ENCODE measurements at regions not wholly inside any gene's neighbourhood (a gene's known extent, or its start where the extent isn't known, plus 50 kb on each side); places are given as distances from the start of the nearest gene placed in this dataset.

DNA sequence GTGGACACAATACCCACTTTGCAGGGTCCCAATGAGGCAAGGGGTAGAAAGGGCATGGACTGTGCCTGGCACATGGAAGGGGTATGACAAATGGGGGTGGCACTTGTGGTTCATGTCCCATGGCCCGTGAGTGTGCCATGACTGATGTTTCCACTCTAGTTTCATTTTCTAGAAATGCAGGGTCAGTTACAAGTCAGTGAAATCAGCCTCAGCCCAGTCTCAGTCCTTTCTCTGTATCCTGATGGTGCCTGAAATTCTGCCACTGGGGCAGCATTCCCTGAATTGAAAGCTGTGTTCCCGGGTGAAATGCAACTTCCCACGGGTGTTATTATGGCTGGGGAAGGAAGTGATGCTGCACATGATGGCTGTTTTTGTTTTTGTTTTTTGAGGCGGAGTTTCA is 110.8 kb upstream of the ZBTB40 start:
- H3K4me3 ChIP-seq (ENCODE audit: low read depth, low read length) = no peak overlapping the region
- DNase-seq (ENCODE audit: low read depth) = no peak
- TF ChIP-seq, protein P1, sequence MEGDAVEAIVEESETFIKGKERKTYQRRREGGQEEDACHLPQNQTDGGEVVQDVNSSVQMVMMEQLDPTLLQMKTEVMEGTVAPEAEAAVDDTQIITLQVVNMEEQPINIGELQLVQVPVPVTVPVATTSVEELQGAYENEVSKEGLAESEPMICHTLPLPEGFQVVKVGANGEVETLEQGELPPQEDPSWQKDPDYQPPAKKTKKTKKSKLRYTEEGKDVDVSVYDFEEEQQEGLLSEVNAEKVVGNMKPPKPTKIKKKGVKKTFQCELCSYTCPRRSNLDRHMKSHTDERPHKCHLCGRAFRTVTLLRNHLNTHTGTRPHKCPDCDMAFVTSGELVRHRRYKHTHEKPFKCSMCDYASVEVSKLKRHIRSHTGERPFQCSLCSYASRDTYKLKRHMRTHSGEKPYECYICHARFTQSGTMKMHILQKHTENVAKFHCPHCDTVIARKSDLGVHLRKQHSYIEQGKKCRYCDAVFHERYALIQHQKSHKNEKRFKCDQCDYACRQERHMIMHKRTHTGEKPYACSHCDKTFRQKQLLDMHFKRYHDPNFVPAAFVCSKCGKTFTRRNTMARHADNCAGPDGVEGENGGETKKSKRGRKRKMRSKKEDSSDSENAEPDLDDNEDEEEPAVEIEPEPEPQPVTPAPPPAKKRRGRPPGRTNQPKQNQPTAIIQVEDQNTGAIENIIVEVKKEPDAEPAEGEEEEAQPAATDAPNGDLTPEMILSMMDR (IDR thresholded peaks at IDR 0.05; ENCODE audit: insufficient read depth, low read length) = no peak

DNA sequence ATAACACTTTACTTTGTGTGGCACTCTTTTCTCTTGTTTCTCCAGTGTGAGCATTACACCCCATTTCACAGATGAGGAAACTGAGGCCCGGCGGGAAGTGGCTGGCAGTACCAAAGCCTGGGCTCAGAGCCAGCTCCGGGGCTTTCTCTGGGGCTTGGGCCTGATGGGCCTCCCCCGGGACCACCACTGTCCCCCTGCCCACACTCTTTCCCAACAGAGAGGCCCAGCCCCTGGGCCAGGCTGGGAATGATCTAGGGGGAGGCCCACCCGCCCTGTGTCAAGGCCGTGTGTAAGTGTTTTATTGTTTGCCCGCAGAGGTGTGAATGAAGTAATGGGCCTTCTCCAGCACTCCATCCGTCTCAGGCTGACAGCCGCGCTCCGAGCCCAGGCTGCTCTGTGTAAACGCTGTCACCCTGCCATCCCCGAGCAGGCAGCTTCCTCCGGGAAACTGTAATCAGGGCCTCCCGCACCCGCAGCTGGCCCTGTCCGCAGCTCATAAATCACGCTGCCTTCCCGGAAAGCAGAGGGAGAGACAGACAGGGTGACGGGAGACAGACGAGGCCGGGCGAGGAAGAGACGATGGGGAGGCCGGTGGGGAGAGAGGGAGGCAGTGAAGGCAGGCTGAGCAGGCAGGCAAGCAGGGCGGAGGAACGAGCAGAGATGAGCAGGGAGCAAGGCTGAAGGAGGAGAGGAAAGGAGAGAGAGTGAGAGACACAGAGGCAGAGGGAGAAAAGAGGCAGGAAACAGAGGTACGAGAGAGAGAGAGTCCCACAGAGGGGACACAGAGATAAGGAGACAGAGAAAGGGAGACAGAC is 109.7 kb upstream of the ZBTB40 start:
- peak; percentile 34 for DNase-seq (ENCODE audit: low read depth)
- TF ChIP-seq, protein P1 (IDR thresholded peaks at IDR 0.05; ENCODE audit: insufficient read depth, low read length) = no peak
- peak overlapping the region; percentile 1 for H3K4me3 ChIP-seq (ENCODE audit: low read depth, low read length)

DNA sequence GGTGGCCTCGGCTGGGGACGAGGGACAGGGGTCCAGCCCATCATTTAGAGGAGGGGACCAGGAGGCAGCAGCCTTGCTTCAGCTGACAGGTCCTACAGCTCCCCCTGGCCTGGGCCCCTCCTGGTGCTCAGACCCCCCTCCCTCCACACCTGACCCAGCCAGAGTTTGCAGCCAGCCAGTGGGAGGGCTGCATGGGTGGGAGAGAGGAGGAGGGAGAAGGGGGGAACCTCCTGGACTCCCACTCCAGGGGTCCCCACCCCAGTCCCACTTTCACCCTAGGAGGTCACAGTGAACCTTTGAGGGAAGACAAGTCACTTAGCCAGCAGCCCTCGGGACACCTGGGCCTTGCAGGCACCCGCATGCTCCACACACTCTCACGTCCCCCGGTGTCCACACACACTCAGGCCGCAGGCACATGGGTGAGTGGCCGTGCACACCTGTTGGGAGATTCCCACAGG is 108.9 kb upstream of the ZBTB40 start:
- TF ChIP-seq, protein P1 (IDR thresholded peaks at IDR 0.05; ENCODE audit: insufficient read depth, low read length) = no peak
- no peak for DNase-seq (ENCODE audit: low read depth)
- no peak overlapping the region for H3K4me3 ChIP-seq (ENCODE audit: low read depth, low read length)

DNA sequence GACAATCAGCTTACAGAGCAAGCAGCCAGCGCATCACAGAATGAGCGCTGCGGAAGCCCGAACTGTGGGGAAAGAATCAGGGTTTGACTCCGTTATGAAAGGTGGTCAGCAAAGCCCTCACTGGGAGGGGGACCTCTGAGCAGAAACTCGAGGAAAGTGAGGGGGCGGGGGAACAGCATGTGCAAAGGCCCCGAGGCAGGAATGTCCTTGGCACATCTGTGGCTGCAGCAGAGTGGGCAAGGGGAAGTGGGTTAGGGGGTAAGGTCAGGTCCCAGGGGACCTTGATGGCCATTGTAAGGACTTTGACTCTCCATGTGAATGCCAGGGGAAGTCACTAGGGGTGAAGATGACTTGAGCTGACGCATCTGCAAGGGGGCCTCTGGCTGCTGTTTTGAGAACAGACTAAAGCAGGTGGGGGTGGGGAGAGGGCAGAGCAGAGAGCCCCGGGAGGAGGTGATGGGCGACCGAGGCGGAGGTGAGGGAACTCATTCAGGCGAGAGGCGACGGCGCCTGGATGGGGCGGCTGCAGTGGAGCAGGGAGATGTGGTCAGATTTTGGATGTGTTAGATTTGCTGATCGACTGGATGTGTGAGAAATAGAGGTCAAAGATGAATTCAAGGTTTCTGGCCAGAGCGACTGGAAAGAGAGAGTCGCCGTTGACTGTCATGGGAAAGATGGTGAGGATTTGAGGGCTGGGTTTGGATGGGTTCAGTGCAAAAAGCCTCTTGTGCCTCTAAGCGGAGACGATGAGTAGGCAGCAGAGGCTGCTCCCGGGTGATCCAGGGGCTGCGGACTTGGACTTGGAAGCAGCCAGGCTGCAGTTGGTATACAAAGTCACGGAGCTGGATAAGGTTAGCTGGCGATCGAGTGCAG is 108.0 kb upstream of the ZBTB40 start:
- no peak overlapping the region for H3K4me3 ChIP-seq (ENCODE audit: low read depth, low read length)
- no peak for DNase-seq (ENCODE audit: low read depth)
- TF ChIP-seq, protein P1 (IDR thresholded peaks at IDR 0.05; ENCODE audit: insufficient read depth, low read length) = no peak

DNA sequence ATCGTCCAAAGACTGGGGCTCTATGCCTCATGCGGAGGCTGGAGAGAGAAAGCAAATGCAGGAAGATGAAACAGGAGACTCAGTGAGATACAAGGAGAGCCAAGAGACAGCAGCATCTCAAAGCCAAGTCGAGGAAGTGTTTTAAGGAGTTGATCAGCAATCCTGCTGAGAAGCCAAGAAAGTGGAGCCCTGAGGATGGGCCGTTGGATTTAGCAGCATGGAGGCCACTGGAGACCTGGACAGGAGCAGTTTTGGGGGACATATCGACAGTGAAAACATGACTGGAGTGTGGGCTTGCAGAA is 107.4 kb upstream of the ZBTB40 start:
- DNase-seq (ENCODE audit: low read depth) = no peak
- no peak overlapping the region for H3K4me3 ChIP-seq (ENCODE audit: low read depth, low read length)
- TF ChIP-seq, protein P1 (IDR thresholded peaks at IDR 0.05; ENCODE audit: insufficient read depth, low read length) = no peak

DNA sequence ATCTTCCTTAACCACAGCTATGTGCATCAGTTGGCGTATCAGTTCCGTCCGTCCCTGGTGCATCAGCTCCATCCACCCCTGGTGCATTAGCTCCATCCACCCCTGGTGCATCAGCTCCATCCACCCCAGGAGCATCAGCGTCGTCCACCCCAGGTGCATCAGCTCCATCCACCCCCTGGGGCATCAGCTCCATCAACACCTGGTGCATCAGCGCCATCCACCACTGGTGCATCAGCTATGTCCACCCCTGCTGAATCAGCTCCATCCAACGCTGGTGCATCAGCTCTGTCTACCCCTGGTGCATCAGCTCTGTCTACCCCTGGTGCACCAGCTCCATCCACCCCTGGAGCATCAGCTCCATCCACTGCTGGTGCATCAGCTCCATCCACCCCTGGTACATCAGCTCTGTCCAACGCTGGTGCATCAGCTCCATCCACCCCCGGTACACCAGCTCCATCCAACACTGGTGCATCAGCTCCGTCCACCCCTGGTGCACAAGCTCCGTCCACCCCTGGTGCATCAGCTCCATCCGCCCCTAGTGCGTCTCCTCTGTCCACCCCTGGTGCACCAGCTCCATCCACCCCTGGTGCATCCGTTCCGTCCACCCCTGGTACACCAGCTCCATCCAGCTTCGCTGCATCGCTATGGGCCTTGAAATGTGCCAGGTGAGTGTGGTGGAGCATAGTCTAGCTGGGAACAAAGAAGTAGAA is 106.6 kb upstream of the ZBTB40 start:
- TF ChIP-seq, protein P1 (IDR thresholded peaks at IDR 0.05; ENCODE audit: insufficient read depth, low read length) = no peak

More for the DNA sequence above, 106.6 kb upstream of the ZBTB40 start:
- no peak for DNase-seq (ENCODE audit: low read depth)
- H3K4me3 ChIP-seq (ENCODE audit: low read depth, low read length) = no peak overlapping the region

All from fibroblast of the aortic adventitia (primary cell).